NCI-H1436 (cell line): ENCODE measurements at regions not wholly inside any gene's neighbourhood (a gene's known extent, or its start where the extent isn't known, plus 50 kb on each side); places are given as distances from the start of the nearest gene placed in this dataset.

Experiments used
- DNase-seq: peaks from one replicate; lab custom pipeline; 2025; lab: John Stamatoyannopoulos, UW

DNA sequence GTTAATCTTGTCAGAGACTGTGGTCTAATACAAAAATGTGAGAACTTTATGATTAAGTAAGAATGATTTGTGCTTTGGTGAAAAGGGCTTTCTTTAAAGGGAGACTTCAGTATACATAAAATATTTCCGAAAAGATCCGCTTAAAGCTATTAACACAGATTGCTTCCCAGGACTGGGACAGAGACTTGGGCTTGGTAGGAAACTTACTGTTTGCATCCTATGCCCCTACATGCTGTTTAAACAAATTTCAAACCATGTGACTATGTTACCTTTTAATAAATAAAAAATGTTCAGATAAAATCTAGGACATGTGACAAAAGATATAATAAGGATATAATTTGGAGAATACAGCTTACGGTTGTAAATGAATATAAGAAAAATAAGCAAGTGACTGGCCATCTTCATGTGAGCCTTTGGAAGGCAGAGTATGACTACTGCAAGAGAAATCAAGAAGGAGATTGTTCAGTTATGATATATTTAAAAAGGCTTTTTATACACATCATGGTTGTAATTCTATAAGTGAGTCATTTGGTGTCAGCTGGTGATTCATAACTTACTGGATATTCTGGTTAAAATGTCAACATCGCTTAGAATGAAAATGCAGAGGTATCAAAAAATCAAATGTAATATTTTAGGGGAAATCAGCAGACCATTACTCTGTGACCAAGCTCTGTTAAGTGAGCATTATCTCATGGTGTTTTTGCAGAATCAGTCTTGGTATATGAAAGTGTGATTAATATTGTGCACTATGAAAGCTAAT lies 234.7 kb upstream of the E2F7 start:
- no peak for DNase-seq

GRCh38 chr12:77299001-77299400 lies 233.6 kb upstream of the E2F7 start:
- no peak for DNase-seq

- DNase-seq = no peak
Measured at GRCh38 chr12:77294016-77294415, 228.6 kb upstream of the E2F7 start.

DNA sequence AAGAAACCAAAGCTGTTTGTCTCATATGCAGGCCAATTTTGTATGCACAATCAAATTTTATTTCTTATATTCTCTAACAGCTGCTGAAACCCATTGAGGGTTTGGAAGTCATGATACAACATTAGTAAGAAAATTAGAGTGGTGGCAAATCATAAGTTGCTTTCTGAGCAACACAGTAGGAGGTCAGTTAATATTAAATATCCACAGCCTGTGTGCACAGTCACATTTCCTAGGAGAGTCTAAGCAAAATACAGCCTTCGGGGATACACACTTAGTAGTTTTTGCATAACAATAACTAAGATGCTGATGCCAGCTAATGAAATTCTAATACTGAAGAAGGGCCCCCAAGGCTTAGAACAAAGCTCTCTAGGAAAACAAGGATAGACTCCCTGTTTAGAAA lies 209.6 kb upstream of the E2F7 start:
- no peak for DNase-seq

- DNase-seq = no peak
Measured at GRCh38 chr12:77273898-77274297, 208.5 kb upstream of the E2F7 start.

- DNase-seq = no peak
Measured at GRCh38 chr12:77256956-77257355, 191.6 kb upstream of the E2F7 start.

DNA sequence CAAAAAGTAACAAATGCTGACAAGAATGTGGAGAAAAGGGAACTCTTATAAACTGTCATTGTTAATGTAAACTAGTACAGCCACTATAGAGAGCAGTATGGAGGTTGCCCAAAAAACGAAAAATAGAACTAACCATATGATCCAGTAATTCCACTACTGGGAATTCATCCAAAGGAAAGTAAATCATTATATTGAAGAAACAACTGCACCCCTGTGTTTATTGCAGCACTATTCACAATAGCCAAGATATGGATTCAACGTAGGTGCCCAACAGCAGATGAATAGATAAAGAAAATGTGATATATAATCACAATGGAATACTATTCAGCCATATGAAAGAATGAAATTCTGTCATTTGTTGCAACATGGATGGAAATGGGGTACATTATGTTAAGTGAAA lies 188.0 kb upstream of the E2F7 start:
- no peak for DNase-seq

GRCh38 chr12:77251799-77252198 lies 186.4 kb upstream of the E2F7 start:
- DNase-seq = no peak

GRCh38 chr12:77249892-77250291 lies 184.5 kb upstream of the E2F7 start:
- DNase-seq = no peak

DNA sequence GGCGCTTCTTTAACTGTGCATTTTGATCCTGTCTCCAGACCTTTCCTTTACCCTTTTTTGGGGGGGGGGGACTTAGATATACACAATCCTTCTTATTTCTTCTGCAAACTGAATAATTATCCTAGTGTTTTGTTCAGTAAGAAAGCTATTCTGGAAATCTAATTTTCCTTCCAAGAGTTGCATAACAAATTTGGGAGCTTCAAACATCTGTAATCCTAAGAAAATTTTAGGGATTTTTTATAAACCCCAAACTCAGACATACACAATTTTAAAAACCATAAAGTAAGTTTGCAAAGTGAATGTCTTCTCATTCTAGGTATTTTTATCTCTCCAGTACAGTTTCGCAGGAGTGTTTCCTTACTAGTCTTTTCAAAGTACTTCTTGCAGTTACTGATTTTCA lies 182.7 kb upstream of the E2F7 start:
- DNase-seq = no peak

DNA sequence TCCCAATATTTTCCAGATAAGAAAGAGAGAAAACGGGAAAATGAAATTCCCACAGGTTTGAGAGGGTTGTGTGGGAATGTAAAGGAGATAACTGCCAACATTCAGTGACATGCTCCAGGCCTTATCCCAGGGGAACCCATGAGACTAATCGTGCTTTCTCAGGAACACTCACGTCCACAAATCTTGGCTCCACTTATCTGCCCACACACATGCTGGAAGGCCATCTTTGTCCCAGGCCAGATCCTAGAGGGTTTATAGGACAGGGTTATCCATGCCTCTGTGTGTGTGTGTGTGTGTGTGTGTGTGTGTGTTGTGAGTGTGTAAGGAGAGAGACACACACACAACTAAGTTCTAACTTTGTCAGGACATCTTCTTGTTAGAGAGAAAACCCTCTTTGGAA lies 182.2 kb upstream of the E2F7 start:
- no peak for DNase-seq

GRCh38 chr12:77243345-77243744 lies 178.0 kb upstream of the E2F7 start:
- no peak for DNase-seq

GRCh38 chr12:77239617-77240016 lies 174.2 kb upstream of the E2F7 start:
- no peak for DNase-seq

DNA sequence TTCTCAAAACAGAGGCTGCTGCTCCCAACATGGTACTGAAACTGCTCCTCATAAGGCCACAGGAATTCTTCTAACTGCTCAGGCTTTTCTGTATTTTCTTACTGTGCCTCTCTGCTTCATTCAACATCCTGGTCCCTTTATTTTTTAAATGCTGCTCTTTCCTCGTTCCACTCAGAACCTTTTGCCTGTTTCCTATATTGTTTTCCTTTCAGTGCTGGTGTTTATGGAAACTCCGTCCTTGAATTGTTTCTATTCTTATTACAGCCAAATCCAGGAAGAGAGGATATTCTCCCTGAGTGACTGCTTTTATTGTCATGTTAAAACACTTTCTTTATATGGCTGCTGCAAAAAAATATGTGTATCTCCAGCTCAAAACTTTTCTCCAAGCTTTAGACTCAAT lies 173.0 kb upstream of the E2F7 start:
- no peak for DNase-seq

DNA sequence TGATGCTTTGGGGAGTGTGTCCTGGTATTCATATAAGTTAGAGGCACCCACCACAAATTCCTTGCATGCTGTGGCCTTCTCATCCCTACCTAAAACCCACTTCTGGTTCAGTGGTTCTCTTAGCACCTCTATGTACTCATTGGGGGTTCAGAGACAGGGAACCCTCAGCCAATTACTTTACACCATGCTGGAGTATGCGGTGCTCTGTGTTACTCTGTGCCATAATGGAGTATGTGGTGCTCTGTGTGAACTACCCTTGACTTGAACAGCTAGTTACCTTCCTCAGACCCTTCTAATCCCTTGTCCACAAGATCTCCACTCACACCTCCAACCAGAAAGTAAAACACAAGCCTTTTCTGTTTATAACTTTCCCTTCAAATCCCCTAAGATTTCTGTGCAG lies 172.5 kb upstream of the E2F7 start:
- no peak for DNase-seq

GRCh38 chr12:77236066-77236465 lies 170.7 kb upstream of the E2F7 start:
- no peak for DNase-seq

DNA sequence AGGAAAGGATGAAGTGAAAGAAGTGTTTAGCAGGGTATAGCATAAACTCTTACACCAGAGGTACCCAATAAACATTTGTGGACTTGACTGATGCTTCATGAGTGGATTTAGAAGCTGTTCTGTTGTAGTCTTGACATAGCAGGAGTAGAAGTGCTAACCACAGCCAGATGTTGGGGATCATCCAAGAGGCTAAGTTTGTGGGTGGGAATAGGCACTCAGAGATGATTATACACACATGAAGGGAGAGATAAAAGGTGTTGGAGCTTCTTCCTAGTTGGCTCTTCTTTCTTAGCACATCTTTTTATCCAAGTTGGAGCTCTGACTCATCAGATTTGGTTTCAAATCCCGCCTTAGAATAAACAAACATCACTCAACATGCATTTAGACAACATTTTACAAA lies 166.7 kb upstream of the E2F7 start:
- DNase-seq = no peak

DNA sequence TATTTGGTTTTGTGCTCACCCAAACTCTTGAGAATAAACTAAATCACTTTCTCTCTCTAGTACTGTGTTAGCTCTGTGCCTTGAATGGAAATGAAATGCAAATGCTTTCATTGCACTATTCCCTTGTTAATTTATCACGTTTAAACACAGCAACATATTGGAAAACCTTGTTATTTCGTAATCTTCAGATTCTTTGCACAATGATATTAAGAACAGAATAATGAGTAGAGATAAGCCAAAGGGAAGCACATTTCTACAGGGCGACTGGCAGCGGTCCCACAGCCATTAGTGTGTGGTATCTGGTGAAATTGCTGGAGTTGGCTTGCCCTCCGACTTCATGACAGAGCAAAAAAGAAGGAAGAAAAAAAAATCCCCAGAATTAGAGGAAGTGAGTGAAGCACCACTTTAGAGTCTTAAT lies 166.1 kb upstream of the E2F7 start:
- no peak for DNase-seq

DNA sequence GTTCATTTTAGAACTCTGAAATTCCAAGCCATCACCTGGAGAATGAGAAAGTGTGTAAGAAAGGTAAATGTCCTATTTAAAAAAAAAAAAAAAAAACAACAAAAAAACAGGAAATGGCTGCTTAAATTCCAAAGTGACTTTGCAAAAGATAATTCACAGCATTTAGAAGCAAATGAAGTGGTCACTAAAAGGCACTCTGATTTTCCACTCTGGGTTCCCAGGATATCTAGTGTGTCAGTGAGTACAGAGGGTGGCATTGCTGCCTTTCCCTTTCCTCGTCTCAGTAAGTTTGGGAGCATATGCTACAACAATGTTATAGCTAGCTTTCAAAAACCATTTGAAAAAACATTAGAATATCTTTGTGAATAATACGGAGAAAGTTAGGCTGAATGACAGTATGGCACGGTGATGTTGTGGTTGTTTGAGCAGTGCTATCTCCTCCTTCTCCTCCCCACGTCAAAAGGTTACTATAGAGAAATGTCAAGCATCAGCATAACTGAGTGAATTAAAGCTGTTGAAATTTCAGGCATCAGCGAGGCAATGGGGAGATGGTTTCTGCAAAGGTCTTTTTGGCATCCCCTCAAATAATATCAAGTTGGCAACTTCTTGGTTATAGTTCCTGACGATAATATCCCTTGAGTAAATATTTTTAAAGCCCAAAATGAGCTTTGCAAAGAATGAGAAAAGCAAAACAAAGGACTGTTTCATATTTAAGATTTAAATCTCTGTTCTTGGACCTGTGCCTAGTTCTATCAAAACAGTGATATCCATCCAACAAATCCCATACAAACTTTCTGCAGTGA lies 164.5 kb upstream of the E2F7 start:
- no peak for DNase-seq

GRCh38 chr12:77228376-77228775 lies 163.0 kb upstream of the E2F7 start:
- DNase-seq = no peak

DNA sequence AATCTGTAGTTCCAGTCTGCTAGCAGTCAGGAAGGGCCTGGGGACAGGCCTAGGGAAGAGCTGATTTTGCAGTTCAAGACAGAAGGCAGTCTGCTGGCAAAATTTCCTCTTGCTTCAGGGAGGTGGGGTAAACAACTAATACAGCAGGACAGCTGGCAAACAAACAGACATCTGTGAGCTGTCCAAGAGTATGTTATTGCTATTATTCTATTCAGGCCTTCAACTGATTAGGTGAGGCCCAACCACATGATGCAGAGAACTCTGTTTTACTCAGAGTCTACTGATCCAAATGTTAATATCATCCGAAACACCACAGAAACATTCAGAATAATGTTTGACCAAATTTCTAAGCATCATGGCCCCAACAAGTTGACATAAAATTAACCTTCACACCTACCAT lies 161.0 kb upstream of the E2F7 start:
- DNase-seq = no peak

- DNase-seq = no peak
Measured at GRCh38 chr12:77225373-77225772, 160.0 kb upstream of the E2F7 start.

DNA sequence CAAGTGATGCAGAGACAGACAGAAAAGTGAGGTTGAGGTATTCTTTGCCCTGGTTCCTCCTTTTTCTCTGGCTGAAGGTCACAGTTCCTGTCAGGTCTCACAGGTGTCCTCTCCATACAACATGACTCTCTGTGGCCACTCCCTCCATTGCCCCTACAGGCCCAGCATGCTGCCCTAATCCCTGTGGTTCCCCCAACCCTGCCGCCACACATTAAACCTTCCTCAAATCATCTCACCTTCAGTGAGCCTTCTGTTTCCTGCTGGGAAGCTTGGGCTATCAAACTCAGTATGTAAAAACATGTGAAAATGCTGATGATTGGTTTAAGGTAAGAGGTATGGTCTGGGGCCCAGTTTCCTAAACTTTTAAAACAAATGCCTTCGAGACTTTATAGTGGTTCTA lies 159.0 kb upstream of the E2F7 start:
- no peak for DNase-seq

DNA sequence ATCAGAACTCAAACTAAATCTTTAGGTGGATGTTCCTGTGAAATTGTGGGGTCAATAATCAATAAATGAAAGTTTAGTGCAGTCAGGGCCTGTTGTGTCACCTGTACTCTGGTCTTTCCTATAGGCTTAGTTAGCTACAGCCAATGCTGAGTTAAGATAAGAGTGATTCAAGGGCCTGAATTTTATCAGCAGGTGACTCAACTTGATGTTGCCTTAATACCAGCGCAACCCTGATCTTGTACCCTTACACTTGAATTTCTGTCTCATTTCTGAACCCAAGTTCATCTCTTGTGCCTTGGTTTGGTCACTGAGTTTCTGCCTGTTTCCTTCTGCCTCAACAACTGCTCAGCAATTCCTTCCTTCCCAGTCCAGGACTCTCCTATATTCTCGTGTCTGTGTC lies 157.0 kb upstream of the E2F7 start:
- DNase-seq = no peak
